ENCODE measurements at regions not wholly inside any gene's neighbourhood (a gene's known extent, or its start where the extent isn't known, plus 50 kb on each side); places are given as distances from the start of the nearest gene placed in this dataset.

- TF ChIP-seq CTCF (IDR thresholded peaks at IDR 0.05) (no peak), ZFX (IDR thresholded peaks at IDR 0.05; ENCODE audit: borderline replicate concordance) (no peak)
These were observed 266.9 kb upstream of the DIAPH2 start for GRCh38 chrX:96417695-96418094.

All from 22Rv1 (cell line).